Vagina (tissue), 2 donors: ENCODE measurements at regions not wholly inside any gene's neighbourhood (a gene's known extent, or its start where the extent isn't known, plus 50 kb on each side); places are given as distances from the start of the nearest gene placed in this dataset.

ENCODE experiments used
- POLR2AphosphoS5 ChIP-seq, 2 donors: sonication (generic); formaldehyde crosslinking; IDR thresholded peaks; one replicate each; pipeline ENCODE4 v1.9.0; 2017; ENCODE audit warnings: antibody characterized with exemption in 2 of 2, mild to moderate bottlenecking in 2 of 2, low read depth in 1 of 2; ENCODE audit not compliant: insufficient read depth in 1 of 2
- TF ChIP-seq, protein P1 (sequence below), 3 experiments: fragments of 450-650 bp in 2 of 3; fragments of 200-600 bp in 1 of 3; sonication (generic) in 1 of 3; IDR thresholded peaks; one replicate each; pipeline ENCODE4 v1.5.1; 2017 to 2019; ENCODE audit warnings: antibody characterized with exemption in 3 of 3, mild to moderate bottlenecking in 2 of 3, moderate library complexity in 2 of 3

DNA sequence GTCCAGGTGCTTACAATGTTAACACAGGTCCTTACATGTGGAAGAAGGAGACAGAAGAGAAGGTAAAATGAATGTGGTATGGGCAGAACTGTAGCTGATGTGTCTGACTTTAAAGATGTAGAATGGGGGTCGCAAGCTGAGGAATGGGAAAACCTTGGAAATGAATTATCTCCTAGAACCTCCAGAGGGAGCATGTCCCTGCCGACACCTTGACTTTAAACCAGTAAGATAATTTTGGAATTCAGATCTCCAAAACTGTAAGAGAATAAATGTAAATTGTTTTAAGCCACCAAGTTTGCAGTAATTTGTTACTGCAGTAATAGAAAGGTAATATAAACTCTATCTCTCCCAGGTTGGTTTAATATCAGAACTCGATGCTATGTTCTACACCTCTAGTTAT, 80.1 kb upstream of the ALG10 start:
- TF ChIP-seq, protein P1, sequence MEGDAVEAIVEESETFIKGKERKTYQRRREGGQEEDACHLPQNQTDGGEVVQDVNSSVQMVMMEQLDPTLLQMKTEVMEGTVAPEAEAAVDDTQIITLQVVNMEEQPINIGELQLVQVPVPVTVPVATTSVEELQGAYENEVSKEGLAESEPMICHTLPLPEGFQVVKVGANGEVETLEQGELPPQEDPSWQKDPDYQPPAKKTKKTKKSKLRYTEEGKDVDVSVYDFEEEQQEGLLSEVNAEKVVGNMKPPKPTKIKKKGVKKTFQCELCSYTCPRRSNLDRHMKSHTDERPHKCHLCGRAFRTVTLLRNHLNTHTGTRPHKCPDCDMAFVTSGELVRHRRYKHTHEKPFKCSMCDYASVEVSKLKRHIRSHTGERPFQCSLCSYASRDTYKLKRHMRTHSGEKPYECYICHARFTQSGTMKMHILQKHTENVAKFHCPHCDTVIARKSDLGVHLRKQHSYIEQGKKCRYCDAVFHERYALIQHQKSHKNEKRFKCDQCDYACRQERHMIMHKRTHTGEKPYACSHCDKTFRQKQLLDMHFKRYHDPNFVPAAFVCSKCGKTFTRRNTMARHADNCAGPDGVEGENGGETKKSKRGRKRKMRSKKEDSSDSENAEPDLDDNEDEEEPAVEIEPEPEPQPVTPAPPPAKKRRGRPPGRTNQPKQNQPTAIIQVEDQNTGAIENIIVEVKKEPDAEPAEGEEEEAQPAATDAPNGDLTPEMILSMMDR (IDR thresholded peaks at IDR 0.05), result no peak
- no peak for TF ChIP-seq POLR2AphosphoS5 (IDR thresholded peaks at IDR 0.05; ENCODE audit: insufficient read depth in 1 of 2, low read depth in 1 of 2)
